ENCODE measurements at regions not wholly inside any gene's neighbourhood (a gene's known extent, or its start where the extent isn't known, plus 50 kb on each side); places are given as distances from the start of the nearest gene placed in this dataset.
"Not testable (repeated sequence)": the region's sequence is repeated elsewhere in the genome, so short reads cannot be mapped to it uniquely, and the experiment has no call there.

DNA sequence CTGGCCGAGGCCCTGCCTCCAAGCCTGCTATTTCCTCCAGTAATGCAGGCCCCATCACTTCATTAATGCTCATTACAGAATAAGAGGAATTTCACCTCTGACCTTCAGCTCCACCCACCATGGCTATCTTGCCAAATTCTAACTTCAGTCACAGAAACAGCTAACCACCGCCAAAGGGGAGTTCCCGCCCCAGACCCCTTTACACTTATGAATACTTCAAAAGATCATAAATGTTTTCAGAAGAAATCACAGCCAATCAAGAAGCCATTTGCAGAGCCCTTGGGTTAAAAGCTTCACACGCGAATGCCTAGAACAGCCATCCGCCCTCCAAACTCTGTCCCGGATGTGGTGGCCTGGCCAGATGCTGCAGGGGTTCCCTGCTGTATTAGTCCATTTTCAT, 73.8 kb upstream of the TWIST2 start:
- no peak for TF ChIP-seq CTCF (conservative IDR thresholded peaks at IDR 0.05)
- no peak overlapping the region for H3K27ac ChIP-seq

- no peak for TF ChIP-seq CTCF (conservative IDR thresholded peaks at IDR 0.05)
- no peak overlapping the region for H3K27ac ChIP-seq
Measured at GRCh38 chr2:238774980-238775509, 72.8 kb upstream of the TWIST2 start.

GRCh38 chr2:238775591-238775990, 72.3 kb upstream of the TWIST2 start:
- no peak overlapping the region for H3K27ac ChIP-seq
- TF ChIP-seq CTCF (conservative IDR thresholded peaks at IDR 0.05) = no peak

- no peak for TF ChIP-seq CTCF (conservative IDR thresholded peaks at IDR 0.05)
- H3K27ac ChIP-seq = no peak overlapping the region
Measured at GRCh38 chr2:238776003-238776760, 71.7 kb upstream of the TWIST2 start.

GRCh38 chr2:238776761-238777046, 71.2 kb upstream of the TWIST2 start:
- H3K27ac ChIP-seq = not testable (repeated sequence)

- no peak overlapping the region for H3K27ac ChIP-seq
- no peak for TF ChIP-seq CTCF (conservative IDR thresholded peaks at IDR 0.05)
Measured at GRCh38 chr2:238777369-238778067, 70.4 kb upstream of the TWIST2 start.

- TF ChIP-seq CTCF (conservative IDR thresholded peaks at IDR 0.05) = peak; percentile 93
- H3K27ac ChIP-seq = no peak overlapping the region
Measured at GRCh38 chr2:238784671-238785527, 63.0 kb upstream of the TWIST2 start.
